Stimulated activated CD8-positive, alpha-beta memory T cell treated with anti-CD3 and anti-CD28 coated beads, Interleukin-4, amount 100 ng/mL, for 48 hours (primary cell): ENCODE measurements at regions not wholly inside any gene's neighbourhood (a gene's known extent, or its start where the extent isn't known, plus 50 kb on each side); places are given as distances from the start of the nearest gene placed in this dataset.
A peak's percentile ranks its signal among the peaks of the same experiment; 100 is the strongest.

Experiments used
- DNase-seq: peaks from one replicate; pipeline ENCODE4 v3.0.0-alpha.2; 2020

- no peak for DNase-seq
Measured at GRCh38 chr15:70504988-70505387, 258.4 kb downstream of the UACA start.

GRCh38 chr15:70504299-70504951, 258.9 kb downstream of the UACA start:
- peak; percentile 62 for DNase-seq

GRCh38 chr15:70503798-70504298, 259.5 kb downstream of the UACA start:
- no peak for DNase-seq

GRCh38 chr15:70503073-70503745, 260.1 kb downstream of the UACA start:
- no peak for DNase-seq

- DNase-seq, result no peak
Measured at GRCh38 chr15:70502529-70502928, 260.8 kb downstream of the UACA start.

GRCh38 chr15:70501849-70502248, 261.5 kb downstream of the UACA start:
- no peak for DNase-seq

- no peak for DNase-seq
Measured at GRCh38 chr15:70501121-70501727, 262.1 kb downstream of the UACA start.

GRCh38 chr15:70499791-70500190, 263.6 kb downstream of the UACA start:
- no peak for DNase-seq

GRCh38 chr15:70498096-70498626, 265.2 kb downstream of the UACA start:
- DNase-seq, result no peak

GRCh38 chr15:70497661-70498060, 265.7 kb downstream of the UACA start:
- no peak for DNase-seq

- no peak for DNase-seq
Measured at GRCh38 chr15:70495991-70496599, 267.3 kb downstream of the UACA start.

- DNase-seq, result peak; percentile 62
Measured at GRCh38 chr15:70494852-70495571, 268.3 kb downstream of the UACA start.

- no peak for DNase-seq
Measured at GRCh38 chr15:70494517-70494851, 268.9 kb downstream of the UACA start.

GRCh38 chr15:70493787-70494516, 269.4 kb downstream of the UACA start:
- DNase-seq, result no peak

- DNase-seq, result no peak
Measured at GRCh38 chr15:70493376-70493775, 270.0 kb downstream of the UACA start.

GRCh38 chr15:70492240-70493177, 270.8 kb downstream of the UACA start:
- DNase-seq, result peak; percentile 89

GRCh38 chr15:70491641-70492040, 271.7 kb downstream of the UACA start:
- no peak for DNase-seq

- peak; percentile 51 for DNase-seq
Measured at GRCh38 chr15:70491201-70491621, 272.1 kb downstream of the UACA start.

- DNase-seq, result no peak
Measured at GRCh38 chr15:70490838-70491155, 272.6 kb downstream of the UACA start.

GRCh38 chr15:70490148-70490837, 273.1 kb downstream of the UACA start:
- DNase-seq, result no peak
